ENCODE measurements at regions not wholly inside any gene's neighbourhood (a gene's known extent, or its start where the extent isn't known, plus 50 kb on each side); places are given as distances from the start of the nearest gene placed in this dataset.

DNA sequence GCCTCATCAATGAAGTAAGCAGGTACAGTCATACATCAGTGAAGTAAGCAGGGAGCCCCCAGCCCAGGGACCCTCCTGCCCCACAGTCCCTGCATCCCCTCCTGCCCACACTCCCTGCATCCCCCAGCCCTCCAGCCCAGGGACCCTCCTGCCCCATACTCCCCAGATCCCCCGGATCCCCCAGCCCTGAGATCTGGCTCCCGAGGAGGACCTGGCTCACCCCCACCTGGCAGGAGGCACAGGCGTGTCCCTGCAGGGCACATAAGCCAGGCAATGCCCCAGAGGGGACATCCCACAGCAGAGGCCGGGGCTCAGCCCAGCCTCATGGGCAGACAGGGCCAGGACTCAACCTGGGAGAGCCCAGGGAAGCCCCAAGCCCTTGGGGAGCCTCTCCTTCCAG lies 53.6 kb upstream of the TPM4 start:
- DNase-seq: no peak

GRCh38 chr19:16023146-16023915 lies 53.0 kb upstream of the TPM4 start:
- DNase-seq: no peak

GRCh38 chr19:16024266-16025107 lies 51.8 kb upstream of the TPM4 start:
- DNase-seq: no peak

DNA sequence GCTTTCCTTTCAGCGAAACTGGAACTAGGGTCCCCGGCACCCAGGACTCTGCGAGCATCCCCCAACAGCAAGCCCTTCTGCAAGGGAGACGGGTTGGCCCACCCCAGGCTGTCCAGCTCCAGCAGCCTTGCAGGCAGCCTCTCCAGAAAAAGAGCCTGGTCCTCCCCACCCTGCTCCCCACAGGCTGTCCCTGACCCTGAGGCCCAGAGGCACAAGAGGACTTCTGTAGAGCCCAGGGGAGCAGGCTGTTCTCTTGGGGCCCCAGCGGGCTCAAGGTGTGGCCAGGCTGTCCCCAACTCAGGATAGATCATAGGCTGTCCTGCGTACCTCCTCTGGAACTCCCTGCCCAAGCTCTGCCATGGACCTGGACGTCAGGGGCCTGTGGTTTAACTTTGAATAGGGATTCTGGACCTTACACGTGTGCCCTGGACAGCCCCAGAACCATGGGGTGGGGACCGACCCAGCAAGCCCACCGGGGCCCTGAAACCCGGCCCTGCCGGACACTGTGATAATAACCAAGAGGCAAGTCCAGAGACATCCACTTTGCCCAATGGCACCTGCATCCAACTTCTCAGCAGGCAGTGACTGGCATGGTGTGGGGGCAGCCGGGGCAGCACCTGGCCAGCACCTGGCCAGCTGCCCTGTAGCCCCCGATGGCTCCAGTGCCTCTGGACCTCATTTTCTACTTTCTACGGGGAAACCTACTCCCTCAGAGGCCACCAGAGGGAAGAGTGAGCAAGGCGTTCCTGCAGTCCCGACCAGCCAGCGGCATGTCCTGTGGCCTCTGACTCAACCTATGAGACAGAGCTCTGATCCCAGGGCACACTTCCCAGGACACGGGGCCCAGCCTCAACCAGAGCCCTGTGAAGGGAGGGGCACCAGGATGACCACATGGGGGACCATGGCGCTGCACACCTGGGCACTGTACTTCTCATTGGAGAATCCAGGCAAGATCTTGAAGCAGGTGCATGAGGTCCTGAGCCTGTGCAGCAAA lies 50.9 kb upstream of the TPM4 start:
- no peak for DNase-seq

DNA sequence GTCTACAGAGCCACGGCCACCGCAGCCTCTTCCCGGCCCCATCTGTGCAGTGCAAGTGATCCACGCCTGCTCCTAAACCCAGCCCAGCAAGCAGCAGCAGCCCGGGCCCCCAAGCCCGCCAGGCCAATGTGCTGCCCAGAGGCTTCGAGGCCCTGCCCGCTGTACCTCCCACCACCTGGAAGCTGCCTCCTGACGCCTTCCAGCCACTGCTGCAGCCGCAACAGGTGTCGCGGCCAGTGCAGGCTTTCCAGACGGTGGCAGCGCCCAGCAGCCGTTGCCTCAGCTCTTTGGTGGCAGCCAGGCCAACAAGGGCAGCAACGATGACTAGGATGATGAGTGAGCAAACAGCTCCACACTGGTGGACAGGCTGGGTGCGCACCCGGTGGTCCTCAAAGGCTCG lies 50.2 kb upstream of the TPM4 start:
- no peak for DNase-seq
